ENCODE measurements at regions not wholly inside any gene's neighbourhood (a gene's known extent, or its start where the extent isn't known, plus 50 kb on each side); places are given as distances from the start of the nearest gene placed in this dataset.

- peak; percentile 7 for DNase-seq (ENCODE audit: low read depth)
Observed at GRCh38 chr1:88141499-88142074, 542.5 kb upstream of the PKN2 start.

GRCh38 chr1:88145752-88146151 lies 538.3 kb upstream of the PKN2 start:
- DNase-seq (ENCODE audit: low read depth): no peak

DNA sequence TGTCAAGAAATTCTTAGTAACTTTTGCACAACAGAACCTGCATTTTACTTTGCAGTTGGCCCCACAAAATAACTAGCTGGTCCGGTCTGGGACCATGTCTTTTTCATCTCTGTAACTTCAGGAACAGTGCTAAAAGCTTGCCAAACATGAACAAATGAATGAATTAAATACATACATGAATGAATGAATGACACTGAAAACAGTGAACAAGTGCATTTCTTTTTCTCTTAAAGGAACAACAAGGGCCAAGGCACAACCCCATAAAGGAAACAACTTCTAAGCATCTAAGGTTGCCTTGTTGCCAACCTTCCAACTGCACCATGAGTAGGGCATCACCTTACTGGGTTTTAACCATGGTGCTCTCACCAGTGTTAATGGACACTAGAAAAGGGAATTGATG lies 534.4 kb upstream of the PKN2 start:
- DNase-seq (ENCODE audit: low read depth): no peak

- DNase-seq (ENCODE audit: low read depth): no peak
Observed at GRCh38 chr1:88150330-88150729, 533.7 kb upstream of the PKN2 start.

- no peak for DNase-seq (ENCODE audit: low read depth)
Observed at GRCh38 chr1:88163187-88163586, 520.9 kb upstream of the PKN2 start.

- no peak for DNase-seq (ENCODE audit: low read depth)
Observed at GRCh38 chr1:88168126-88168525, 515.9 kb upstream of the PKN2 start.

DNA sequence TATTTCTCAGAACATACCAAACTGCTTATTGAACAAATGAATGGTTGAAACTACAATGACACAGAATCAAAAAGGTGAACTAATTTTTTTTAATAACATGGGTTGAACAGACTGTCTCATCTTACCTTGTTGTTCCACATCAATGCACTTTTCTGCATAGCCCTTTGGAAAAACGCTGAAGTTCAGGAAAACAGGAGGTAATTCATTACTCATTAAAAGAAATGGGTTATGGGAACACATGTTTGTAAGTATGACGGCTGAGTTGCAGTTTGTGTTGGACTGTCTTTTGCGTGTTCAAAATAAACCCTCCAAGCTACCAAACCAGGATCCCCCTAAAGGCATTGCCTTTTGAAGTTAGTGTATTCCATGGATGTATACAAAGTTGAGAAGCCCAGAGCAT lies 514.9 kb upstream of the PKN2 start:
- DNase-seq (ENCODE audit: low read depth): no peak

DNA sequence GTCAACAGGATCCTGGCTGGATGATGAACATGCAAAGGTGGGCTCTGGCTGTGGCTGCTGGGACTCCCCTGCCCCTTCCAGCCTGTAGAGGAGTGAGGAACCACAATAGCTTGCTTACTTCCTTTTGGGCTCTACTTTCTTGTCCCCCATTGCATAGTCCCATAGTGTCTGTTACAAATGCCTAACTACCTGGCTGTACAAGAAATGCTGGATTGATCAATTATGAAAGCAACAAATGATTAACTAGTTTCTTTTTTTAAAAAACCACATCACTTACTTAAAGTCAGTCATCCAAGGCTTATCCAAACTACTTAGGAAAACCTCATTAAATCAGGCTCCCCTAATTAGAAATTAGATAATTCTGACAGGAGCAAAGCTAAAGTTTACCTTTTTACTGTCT lies 514.1 kb upstream of the PKN2 start:
- DNase-seq (ENCODE audit: low read depth): no peak

DNA sequence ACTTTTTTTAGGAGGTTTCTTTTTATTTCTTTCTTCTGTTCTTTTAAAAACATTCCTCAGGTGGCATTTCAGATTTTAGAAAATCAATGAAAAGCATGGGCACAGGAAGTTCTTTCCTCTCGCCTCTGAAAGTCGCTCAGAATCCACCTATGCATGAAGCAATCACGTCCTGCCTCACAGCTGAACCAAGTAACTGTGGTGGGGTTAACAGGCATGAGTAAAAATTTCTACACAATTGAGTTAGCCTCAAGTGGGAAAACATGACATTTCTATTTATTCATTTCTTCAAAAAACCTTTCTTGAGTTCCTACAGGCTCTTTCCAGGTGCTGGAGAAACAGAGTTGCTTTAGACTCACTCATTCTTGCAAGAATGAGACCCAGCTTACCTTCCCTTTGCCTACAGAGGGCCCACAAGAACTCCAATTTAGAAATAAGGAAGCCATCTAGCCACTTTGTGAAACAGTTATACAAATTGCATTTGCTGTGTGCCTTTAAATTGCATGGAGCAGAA lies 508.9 kb upstream of the PKN2 start:
- no peak for DNase-seq (ENCODE audit: low read depth)

DNA sequence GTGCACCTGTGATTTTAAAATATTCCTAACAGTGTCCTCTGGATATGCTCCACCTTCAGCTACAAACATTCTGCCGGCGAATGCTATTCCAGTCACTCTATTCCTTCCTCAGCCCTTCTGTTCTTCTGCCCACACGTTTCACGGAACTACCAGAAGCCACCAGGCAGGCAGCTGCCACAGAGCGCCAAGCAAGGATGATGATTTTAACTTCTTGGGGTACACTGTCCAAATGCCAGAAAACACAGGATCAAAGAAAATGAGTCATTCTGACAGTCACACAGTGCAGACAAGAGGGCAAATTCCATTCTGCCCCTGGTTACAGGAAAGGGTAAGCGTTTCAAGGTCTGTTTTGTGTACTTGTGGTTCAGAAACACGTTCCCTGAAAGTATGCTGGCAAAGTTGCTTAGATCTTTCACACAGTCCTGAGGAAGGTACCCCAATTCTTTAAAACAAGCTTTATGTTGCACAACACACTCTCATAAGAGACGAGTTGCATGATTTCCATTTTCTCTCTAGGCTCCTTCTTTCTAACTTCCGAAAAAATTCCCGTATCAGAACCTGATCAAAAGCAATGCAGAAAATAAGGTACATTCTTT lies 508.3 kb upstream of the PKN2 start:
- peak; percentile 83 for DNase-seq (ENCODE audit: low read depth)

DNA sequence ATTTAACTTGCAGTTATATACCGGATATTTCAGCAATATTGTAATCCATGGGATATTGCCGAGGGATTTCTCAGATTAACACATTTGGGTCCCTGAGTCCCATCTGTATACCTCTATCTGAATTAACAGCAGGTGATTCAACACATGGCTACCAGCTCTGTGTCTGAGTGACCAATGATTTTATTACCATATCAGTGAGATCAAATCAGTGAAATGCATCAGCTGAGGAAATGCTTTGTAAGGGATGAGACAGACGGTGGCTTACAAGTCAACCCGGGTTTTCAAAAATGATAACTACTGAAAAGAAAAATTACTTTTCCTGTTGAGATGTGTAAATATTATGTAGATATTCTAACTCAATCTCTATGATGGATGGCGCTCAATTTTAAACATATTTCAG lies 504.1 kb upstream of the PKN2 start:
- no peak for DNase-seq (ENCODE audit: low read depth)

DNA sequence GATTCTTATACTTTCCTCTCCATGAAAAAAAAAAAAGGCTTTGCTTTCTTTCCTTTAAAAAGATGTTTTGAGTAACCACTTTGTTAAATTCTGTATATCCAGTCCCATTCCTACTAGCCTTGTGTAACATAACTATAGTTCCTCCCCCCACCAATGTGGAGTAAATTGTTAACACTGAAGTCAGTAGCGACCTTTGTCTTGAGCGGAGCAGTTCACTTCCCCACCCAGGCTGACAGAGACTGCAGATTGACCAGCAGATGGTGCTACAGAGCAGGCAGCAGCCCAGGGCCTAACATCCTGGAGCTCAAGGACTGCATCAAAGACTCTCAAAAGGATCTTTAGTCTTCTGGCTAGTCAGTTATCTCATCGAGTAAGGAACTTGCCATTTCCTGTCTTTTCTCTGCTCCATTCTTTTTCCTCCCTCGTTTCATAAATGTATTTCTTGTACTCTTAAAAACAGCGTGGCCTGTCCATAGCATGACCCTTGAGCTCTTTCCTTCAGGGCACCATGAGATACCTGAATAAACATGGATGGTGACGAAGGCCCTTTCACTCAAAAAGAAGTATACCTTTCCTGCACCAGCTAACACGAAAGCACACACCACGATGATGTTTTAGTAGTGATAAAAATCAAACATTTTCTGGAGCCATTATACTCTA lies 503.5 kb upstream of the PKN2 start:
- peak; percentile 63 for DNase-seq (ENCODE audit: low read depth)

DNA sequence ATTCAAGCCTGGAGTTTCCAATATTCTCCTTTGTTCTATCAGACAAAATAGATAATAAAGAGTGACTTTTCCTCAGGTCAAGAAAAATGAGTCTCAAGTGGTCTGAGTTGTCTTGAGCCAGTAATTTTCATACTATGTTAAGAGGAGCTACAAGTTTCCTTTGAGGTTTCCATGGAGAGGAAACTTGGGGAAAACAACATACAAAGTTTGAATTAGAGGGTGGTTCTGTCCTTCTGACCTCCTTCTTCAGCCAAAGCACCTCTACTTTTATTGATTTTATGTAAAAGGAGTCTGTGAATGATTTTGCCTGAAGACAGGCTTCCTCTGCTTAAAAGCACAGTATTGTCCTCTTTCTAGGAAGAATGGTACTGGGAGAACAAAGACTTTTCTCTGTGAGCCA lies 497.2 kb upstream of the PKN2 start:
- no peak for DNase-seq (ENCODE audit: low read depth)

GRCh38 chr1:88188038-88188437 lies 496.0 kb upstream of the PKN2 start:
- no peak for DNase-seq (ENCODE audit: low read depth)

- no peak for DNase-seq (ENCODE audit: low read depth)
Observed at GRCh38 chr1:88189525-88189924, 494.5 kb upstream of the PKN2 start.

DNA sequence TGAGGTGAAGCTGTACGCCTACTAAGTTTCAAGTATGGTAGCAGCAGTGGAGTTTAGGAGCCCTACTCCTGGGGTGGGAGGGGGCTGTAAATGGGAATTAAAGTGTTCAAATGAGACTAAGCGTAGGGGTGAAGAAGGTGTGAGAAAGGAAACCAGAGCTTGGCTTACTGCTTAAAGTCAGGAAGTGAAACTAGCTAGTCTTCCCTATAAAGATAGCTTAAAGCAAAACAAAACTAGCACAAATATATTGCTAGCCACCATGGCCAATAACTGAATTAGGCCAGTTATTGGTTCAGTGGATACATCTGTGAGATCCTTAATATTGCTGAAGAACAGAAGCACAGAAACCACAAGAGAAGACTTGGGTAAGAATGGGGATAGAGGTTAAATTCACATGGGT lies 492.2 kb upstream of the PKN2 start:
- DNase-seq (ENCODE audit: low read depth): no peak

DNA sequence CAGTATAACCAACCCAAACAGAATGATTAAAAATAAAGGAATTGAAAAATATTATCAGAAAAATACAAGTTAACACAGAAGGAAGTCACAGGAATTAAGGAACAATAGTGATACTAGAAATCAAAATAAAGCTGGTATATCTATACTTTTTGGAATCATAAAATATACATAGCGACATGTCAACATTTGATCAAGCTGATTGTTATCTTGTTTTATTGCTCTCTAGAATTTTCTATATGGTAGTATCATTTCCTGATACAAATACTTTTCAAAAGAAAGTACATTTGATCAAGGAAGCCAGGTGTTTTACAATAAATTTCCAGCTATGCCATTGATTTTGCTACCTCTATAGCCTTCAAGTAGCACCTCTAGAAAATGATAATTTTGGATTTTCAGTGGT lies 489.5 kb upstream of the PKN2 start:
- no peak for DNase-seq (ENCODE audit: low read depth)

GRCh38 chr1:88200545-88200944 lies 483.5 kb upstream of the PKN2 start:
- no peak for DNase-seq (ENCODE audit: low read depth)

- DNase-seq (ENCODE audit: low read depth): peak; percentile 2
Observed at GRCh38 chr1:88204111-88204510, 480.0 kb upstream of the PKN2 start.

DNA sequence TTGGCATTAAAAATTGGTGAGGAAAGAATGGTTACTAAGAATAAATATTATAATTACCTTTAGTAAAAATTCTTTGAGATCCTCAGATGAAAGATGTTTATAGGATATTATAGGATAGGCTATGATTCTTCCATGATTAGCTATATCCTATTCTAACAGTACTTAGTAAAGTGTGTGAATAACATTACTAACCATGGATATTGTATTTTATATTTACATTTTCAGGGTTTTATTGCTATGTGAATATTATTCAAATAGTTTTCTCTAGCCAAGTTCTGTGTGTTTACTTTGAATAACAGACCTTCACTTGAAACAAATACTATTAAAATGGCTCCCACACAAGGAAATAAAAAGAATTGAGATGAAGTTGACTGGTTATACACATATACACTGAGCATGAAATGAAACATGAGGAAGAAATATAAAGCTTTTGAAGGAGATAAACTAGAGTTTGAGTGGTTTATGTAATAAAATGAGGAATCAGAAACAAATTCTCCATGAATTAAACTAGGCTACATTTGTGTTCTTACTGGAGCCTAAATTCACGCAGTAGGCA lies 479.4 kb upstream of the PKN2 start:
- DNase-seq (ENCODE audit: low read depth): no peak

- no peak for DNase-seq (ENCODE audit: low read depth)
Observed at GRCh38 chr1:88208389-88208788, 475.7 kb upstream of the PKN2 start.

DNA sequence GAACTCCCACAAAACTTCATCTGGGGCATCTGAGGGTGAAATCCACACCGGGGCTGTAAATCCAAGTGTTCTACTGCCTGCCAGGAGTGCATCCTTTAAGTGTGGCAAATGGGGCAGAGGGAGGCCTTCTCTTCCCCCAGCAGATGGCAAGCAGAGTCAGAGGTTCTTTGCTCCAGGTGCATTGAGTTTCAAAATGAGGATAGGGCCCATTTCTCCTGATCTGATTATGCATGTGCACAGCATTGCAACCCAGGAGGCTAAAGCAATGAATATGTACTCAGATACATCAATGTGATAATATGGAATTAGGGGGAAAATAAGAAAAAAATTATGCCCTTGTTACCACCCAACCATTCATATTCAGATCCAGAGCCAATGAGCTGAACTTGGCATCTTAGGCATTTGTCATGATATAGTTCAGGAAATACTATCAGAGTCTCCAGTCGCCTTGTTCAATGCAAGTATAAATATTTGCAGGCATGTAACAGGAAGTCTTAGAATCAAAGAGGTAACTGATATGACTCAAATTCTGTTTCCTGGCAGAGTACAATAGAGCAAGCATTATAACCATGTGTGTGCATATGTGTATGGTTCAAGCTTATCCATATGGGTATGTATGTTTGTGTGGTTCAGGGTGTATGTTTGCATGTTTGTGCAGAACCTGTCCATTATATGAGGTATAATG lies 473.8 kb upstream of the PKN2 start:
- DNase-seq (ENCODE audit: low read depth): no peak

GRCh38 chr1:88216441-88216840 lies 467.6 kb upstream of the PKN2 start:
- no peak for DNase-seq (ENCODE audit: low read depth)
